Right lobe of liver (tissue), 4 donors: ENCODE measurements at regions not wholly inside any gene's neighbourhood (a gene's known extent, or its start where the extent isn't known, plus 50 kb on each side); places are given as distances from the start of the nearest gene placed in this dataset.

ENCODE experiments used
- POLR2A ChIP-seq: fragments of 450-650 bp; IDR thresholded peaks from one replicate; pipeline ENCODE4 v1.6.1; 2017; ENCODE audit warnings: antibody characterized with exemption, mild to moderate bottlenecking
- TF ChIP-seq, protein P1 (sequence below), 4 donors: fragments of 200-600 bp in 3 of 4; fragments of 450-650 bp in 1 of 4; IDR thresholded peaks; one replicate each; pipeline versions ENCODE4 v1.5.1 to v1.8.0; 2016 to 2022; ENCODE audit warnings: antibody characterized with exemption in 4 of 4, mild to moderate bottlenecking in 2 of 4
- donor health status: DM: no; HTN: no; CAD: no.
- donor health status: DM: no; HTN: no; CAD: no.
- donor health status: DM: no; HTN: yes; CAD: no.

DNA sequence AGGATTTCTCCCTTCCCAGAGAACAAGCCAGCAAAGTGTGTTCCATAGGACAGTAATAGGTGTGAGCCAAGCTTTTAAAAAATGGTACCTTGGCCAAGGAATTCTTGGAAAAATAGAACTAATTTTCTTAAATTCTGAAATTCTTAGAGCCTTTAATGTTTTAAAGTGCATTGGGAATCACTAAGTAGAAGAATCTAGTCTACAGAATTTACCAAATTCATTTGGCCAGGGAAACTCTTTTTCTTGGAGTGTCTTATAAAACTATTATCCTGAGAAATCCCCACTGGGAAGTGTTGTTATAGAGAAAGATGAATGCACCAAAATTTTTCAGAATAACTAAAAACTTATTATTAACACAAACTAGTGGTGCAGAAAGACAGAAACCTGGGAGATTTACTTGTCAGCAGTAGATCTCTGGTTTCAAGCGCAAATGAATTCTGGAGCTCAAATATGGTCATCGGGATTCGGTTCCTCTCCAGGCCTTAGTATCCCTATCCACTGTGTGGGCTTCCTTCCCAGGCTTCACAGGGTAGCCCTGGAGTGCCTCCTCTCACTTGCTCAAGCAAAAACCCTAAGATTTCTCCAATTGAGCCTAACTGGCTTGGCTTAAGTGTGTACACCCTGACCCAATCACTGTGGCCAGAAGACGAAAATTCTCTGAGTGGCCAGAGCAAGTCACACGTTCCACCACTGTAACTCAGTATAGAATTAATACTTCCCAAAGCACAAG, 217.8 kb downstream of the CHD9NB start:
- TF ChIP-seq, protein P1, sequence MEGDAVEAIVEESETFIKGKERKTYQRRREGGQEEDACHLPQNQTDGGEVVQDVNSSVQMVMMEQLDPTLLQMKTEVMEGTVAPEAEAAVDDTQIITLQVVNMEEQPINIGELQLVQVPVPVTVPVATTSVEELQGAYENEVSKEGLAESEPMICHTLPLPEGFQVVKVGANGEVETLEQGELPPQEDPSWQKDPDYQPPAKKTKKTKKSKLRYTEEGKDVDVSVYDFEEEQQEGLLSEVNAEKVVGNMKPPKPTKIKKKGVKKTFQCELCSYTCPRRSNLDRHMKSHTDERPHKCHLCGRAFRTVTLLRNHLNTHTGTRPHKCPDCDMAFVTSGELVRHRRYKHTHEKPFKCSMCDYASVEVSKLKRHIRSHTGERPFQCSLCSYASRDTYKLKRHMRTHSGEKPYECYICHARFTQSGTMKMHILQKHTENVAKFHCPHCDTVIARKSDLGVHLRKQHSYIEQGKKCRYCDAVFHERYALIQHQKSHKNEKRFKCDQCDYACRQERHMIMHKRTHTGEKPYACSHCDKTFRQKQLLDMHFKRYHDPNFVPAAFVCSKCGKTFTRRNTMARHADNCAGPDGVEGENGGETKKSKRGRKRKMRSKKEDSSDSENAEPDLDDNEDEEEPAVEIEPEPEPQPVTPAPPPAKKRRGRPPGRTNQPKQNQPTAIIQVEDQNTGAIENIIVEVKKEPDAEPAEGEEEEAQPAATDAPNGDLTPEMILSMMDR (IDR thresholded peaks at IDR 0.05) = no peak
- TF ChIP-seq POLR2A = no peak
